A673 (cell line): ENCODE measurements at regions not wholly inside any gene's neighbourhood (a gene's known extent, or its start where the extent isn't known, plus 50 kb on each side); places are given as distances from the start of the nearest gene placed in this dataset.

Experiments used
- BruUV-seq: library from RNA; stranded (reverse); fragments of 400-500 nt; replicated peaks from 2 replicates; lab custom pipeline; 2021; lab: Mats Ljungman, UMichigan
- CTCF ChIA-PET: fragments of 300-600 bp; sonication (Branson Sonifier 250); formaldehyde crosslinking; loops from one replicate; lab custom pipeline; 2022; ENCODE audit warnings: antibody characterized with exemption; lab: Charles Lee
- POLR2A ChIA-PET: fragments of 300-600 bp; sonication (Branson Sonifier 250); formaldehyde crosslinking; loops from one replicate; lab custom pipeline; 2022; ENCODE audit warnings: antibody characterized with exemption; ENCODE audit not compliant: low non-redundant PET; lab: Charles Lee
- DNase-seq: peaks from one replicate; pipeline ENCODE4 v3.0.0-alpha.2; 2015; ENCODE audit warnings: low spot score
- H3K27ac ChIP-seq: fragments of 200-600 bp; sonication (generic); 2 replicates; pipeline ENCODE4 v1.5.1; 2016; ENCODE audit warnings: mixed run types, low read depth, mild to moderate bottlenecking, mixed read lengths, antibody characterized with exemption, low read length; ENCODE audit not compliant: poor library complexity, severe bottlenecking
- H3K27me3 ChIP-seq: fragments of 200-600 bp; sonication (generic); replicated peaks from 2 replicates; pipeline ENCODE4 v1.6.1; 2017; ENCODE audit warnings: mixed run types, low read depth, mild to moderate bottlenecking, mixed read lengths, antibody characterized with exemption, low read length; ENCODE audit not compliant: insufficient read depth, poor library complexity
- H3K36me3 ChIP-seq: fragments of 200-600 bp; sonication (generic); 2 replicates; pipeline ENCODE4 v1.6.1; 2016; ENCODE audit warnings: mixed run types, mild to moderate bottlenecking, mixed read lengths, antibody characterized with exemption, low read length; ENCODE audit not compliant: insufficient read depth, poor library complexity, severe bottlenecking
- H3K4me1 ChIP-seq: fragments of 200-600 bp; sonication (generic); 2 replicates; pipeline ENCODE4 v1.6.1; 2017; ENCODE audit warnings: mixed run types, mild to moderate bottlenecking, mixed read lengths, antibody characterized with exemption, low read length; ENCODE audit not compliant: insufficient read depth, poor library complexity, severe bottlenecking
- H3K4me3 ChIP-seq: fragments of 200-600 bp; sonication (generic); 2 replicates; pipeline ENCODE4 v1.5.1; 2016; ENCODE audit warnings: low read depth, mixed run types, mild to moderate bottlenecking, mixed read lengths, low read length; ENCODE audit not compliant: poor library complexity, severe bottlenecking
- H3K9me3 ChIP-seq: fragments of 200-600 bp; sonication (generic); 2 replicates; pipeline ENCODE4 v1.6.1; 2016; ENCODE audit warnings: mixed run types, low read depth, mild to moderate bottlenecking, mixed read lengths, antibody characterized with exemption, low read length; ENCODE audit not compliant: poor library complexity, severe bottlenecking
- CTCF ChIP-seq: fragments of 300-800, 200-600 bp; sonication (generic); conservative IDR thresholded peaks from 2 replicates; pipeline ENCODE4 v1.5.1; 2017; ENCODE audit warnings: low read depth, mild to moderate bottlenecking, antibody characterized with exemption, low read length, moderate library complexity, mixed read lengths
- EZH2 ChIP-seq: fragments of 200-600 bp; sonication (generic); IDR thresholded peaks from 2 replicates; pipeline ENCODE4 v1.6.1; 2017; ENCODE audit warnings: borderline replicate concordance, low read depth, mild to moderate bottlenecking, mixed read lengths, antibody characterized with exemption, low read length; ENCODE audit not compliant: poor library complexity, severe bottlenecking
- intact Hi-C: fragments of 100-400 bp; cut with micrococcal nuclease; formaldehyde crosslinking; loops from one replicate; pipeline ENCODE4 v1.10.0; 2022; ENCODE audit not compliant: unreplicated experiment

- no TSS peak for BruUV-seq
- TF ChIP-seq EZH2 (no peak), CTCF (no peak)
- Histone ChIP-seq H3K27ac (no peak overlapping the region), H3K4me3 (no peak overlapping the region), H3K27me3 (no peaks in the 10 kb centered on the region), H3K9me3 (no peaks in the 10 kb centered on the region), H3K36me3 (no peaks in the 10 kb centered on the region), H3K4me1 (no peaks in the 10 kb centered on the region)
- POLR2A ChIA-PET, result no interaction called here
- CTCF ChIA-PET, result no interaction called here
- intact Hi-C loops, result no loop called here
- no peak for DNase-seq
Measured at GRCh38 chr2:20125164-20125563, 73.7 kb upstream of the LAPTM4A start.

DNA sequence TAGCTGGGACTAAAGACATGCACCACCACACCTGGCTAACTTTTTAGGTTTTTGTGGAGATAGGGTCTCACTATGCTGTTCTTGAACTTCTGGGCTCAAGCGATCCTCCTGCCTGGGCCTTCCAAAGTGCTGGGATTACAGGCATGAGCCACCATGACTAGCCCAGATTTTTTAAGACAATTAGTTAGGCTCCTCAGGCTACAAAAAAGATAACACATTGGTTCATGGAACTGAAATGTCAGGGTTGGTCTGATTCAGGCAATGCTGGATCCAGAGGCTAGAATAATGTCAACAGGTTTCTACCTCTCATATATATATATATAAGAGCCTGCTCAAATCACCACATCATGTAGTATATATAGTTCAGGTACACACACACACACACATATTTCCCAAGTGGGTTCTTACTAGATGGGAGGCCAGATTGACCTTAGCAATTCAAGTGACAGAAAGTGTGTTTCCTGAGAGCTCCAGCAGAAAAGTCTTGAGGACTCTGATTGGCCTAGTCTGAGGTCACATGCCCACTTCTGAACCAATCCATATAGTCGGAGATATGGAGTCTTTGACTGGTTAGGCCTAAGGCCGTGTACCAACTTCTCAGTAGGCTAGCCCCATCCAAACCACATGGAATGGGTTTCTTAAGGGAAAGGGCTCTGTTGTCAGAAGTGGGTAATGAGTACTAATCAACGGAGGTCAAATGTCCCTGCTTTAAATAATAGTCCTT, 72.6 kb upstream of the LAPTM4A start:
- ChIA-PET CTCF (no interaction called here), POLR2A (no interaction called here)
- Histone ChIP-seq H3K27ac (no peak overlapping the region), H3K4me3 (no peak overlapping the region), H3K27me3 (no peaks in the 10 kb centered on the region), H3K36me3 (no peaks in the 10 kb centered on the region), H3K4me1 (no peaks in the 10 kb centered on the region), H3K9me3 (no peaks in the 10 kb centered on the region)
- intact Hi-C loops, result no loop called here
- no peak for DNase-seq
- BruUV-seq, result no TSS peak
- TF ChIP-seq CTCF (no peak), EZH2 (no peak)

- ChIA-PET POLR2A (no interaction called here), CTCF (no interaction called here)
- no peaks in the 10 kb centered on the region for H3K27me3 ChIP-seq
- H3K4me3 ChIP-seq, result no peak overlapping the region
- no peaks in the 10 kb centered on the region for H3K9me3 ChIP-seq
- TF ChIP-seq CTCF, result no peak
- no peak for TF ChIP-seq EZH2
- H3K4me1 ChIP-seq, result no peaks in the 10 kb centered on the region
- H3K36me3 ChIP-seq, result no peaks in the 10 kb centered on the region
- H3K27ac ChIP-seq, result no peak overlapping the region
- no TSS peak for BruUV-seq
- DNase-seq, result no peak
- intact Hi-C loops, result no loop called here
Measured at GRCh38 chr2:20122864-20123263, 71.4 kb upstream of the LAPTM4A start.
